HuH-7.5 (cell line): ENCODE measurements at regions not wholly inside any gene's neighbourhood (a gene's known extent, or its start where the extent isn't known, plus 50 kb on each side); places are given as distances from the start of the nearest gene placed in this dataset.

Experiments used
- DNase-seq: peaks from one replicate; pipeline ENCODE4 v3.0.0; 2011; ENCODE audit warnings: low spot score

- DNase-seq: no peak
These were observed 294.7 kb downstream of the FBXO15 start for GRCh38 chr18:73852789-73853549.

DNA sequence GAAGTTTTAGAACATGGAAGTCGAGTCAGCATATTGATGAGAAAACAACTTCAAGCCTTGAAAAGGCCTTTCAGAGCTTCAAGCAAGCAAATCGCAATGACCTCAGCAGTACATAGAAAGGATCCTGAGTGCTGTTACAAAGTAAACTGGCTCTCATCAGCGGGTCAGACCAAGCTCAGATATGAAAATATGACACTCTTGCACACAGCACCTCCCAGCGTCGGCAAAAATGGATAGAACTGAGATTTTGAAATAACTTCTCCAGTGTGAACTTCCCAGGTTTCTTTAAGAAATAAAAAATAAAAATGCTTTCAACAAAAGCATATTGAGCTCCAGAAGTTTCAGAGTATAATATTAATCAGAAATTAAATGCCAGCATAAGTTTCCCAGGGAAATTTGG, 296.9 kb downstream of the FBXO15 start:
- no peak for DNase-seq

GRCh38 chr18:73848656-73849055, 299.0 kb downstream of the FBXO15 start:
- no peak for DNase-seq

- DNase-seq: no peak
These were observed 304.2 kb downstream of the FBXO15 start for GRCh38 chr18:73843455-73843854.

DNA sequence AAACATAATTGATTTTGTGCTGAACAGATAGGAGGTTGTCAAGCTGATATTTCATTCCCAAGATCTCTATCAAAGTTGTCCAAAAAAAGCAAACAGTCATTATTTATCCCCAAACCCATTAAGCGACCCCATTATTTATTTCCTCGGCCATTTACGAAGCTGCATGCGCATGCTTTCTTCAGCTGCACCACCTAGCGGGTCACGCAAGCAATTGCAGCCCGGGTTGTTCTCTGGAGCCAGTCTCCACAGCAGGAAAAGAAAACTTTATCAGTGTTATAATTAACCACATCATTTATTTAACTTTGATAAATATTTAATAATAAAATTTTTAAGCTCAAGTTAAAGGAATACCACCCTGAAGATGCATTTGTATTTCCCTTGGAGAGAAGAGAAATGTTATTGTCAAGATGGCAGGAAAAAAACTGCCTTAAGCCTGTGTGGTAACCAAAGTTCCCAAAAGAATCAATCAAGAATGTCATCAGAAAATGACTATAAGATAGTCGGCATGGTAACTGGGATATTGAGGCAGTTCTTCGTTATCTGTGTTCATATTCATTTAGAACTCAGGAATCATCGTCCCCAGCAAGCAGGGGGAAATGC, 304.7 kb downstream of the FBXO15 start:
- DNase-seq: no peak

DNA sequence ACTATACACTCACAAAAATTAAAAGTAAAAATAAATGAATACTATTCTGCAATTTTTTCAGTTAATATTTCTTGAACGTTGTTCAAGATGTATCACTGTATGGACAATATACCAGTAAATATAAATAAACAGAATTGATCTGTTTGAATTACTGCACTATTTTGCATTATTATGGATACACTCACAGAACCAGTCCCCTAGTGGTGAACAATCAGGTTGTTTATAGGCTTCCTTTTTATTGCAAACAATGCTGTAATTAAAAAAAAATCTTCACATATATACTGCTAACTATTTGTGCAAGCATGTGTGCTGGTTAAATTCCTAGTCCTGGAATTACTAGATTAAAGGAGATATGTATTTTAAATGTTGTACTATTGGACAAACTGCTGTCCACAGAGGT, 306.0 kb downstream of the FBXO15 start:
- DNase-seq: no peak

GRCh38 chr18:73840319-73840945, 307.2 kb downstream of the FBXO15 start:
- no peak for DNase-seq

DNA sequence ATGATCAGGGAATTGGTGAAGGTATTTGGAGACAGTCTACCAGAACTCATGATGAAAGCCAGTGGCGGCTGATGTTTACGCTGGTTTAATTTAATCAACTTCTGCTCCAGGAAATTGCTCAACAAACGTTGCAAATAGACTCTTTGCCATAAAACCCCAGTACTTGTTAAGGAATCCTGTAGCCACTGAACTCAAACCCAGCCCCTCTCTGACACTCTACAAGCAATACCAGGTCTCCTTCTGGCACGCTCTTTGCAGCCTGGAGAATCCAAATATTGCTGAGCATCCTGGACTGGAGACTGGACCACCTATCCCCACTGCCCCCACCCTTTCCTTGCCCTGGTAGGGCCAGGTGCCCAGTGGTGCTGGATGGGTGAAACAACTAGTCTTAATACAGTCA, 308.2 kb downstream of the FBXO15 start:
- DNase-seq: no peak

- no peak for DNase-seq
These were observed 309.5 kb downstream of the FBXO15 start for GRCh38 chr18:73838107-73838506.

DNA sequence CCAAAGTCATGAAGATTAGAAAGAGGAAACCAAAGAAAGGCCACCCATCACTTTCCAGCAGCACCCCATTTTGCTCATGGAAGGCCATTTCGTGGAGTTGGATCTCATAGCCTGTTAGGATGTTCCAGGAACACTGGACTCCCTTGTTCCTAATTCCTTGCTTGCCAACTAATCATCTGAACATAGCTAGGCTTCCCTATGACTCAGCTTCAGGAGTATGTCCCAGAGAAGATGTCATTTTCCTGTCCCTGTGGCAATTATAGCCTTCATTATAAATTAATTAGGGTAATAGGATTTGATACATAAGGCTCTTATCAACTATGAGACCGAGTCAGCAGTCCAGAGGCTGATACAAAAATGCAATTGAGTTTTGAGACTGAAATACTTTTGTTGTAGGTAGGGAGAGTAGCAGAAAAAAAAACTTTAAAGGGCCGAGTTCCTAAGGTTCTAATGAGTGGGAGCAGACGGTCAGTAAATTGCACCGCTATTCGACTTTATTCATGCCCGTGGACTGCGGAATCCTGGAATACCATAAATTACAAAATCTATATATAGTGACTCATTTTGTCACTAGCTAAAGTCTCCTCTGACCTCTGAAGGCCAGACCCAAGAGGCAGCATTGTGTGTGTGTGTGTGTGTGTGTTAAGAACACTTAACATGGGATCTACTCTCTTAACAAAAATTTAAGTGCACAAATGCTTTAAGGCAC, 311.8 kb downstream of the FBXO15 start:
- DNase-seq: no peak

GRCh38 chr18:73835039-73835438, 312.6 kb downstream of the FBXO15 start:
- DNase-seq: no peak

DNA sequence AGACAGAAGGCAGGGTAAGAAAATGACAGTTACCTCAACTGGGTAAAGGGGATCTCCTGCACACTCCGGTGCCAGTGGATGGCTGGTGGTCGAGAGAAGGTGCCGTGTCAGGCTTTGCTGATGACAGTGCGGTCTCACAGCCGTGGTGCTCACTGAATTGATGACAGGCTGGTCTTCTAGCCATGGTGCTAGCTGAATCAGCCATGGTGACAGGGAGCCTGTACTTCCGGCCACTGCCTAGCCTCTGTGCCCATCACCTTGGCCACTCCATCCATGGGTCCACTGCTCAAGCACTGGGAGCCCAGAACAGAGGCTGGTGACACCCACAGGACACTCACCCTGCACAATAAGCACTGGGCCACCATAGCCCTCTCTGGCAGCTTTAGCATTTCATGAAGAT, 315.9 kb downstream of the FBXO15 start:
- DNase-seq: no peak

DNA sequence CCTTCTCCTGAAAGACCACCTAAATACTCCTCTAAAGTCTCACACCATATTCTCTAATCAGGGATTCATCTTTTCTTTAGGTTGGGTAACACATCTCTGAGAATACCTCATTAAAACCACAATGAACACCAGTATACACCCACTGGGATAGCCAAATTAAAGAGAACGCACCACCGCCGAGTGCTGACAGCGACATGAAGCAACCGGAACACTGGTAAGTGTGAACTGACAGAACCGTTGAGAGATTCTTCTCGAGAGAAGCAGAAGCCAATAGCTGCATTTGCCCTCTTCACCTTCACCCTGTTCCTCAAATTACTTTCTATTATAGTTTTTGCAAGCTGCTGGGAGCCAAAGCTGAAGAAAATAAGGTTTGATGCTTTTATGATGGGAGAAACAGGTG, 318.5 kb downstream of the FBXO15 start:
- no peak for DNase-seq

DNA sequence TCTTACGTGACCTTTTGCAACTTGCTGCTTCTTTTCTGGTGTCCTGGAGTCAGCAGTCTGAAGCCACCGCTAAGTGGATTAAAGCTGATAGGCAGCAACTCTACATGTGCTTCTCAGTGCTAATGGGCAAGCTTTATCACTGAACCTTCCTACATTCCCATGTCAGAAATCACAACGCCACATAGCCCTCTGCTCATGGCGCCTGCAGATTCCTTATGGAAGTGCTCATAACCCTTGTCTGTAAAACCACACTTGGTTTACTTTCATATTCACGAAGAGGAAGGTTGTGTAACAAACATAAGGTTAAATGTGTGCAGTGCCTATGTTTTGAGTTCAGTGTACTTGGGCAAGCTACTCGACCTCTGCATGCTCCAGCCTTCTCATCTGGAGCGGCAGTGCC, 319.8 kb downstream of the FBXO15 start:
- no peak for DNase-seq

DNA sequence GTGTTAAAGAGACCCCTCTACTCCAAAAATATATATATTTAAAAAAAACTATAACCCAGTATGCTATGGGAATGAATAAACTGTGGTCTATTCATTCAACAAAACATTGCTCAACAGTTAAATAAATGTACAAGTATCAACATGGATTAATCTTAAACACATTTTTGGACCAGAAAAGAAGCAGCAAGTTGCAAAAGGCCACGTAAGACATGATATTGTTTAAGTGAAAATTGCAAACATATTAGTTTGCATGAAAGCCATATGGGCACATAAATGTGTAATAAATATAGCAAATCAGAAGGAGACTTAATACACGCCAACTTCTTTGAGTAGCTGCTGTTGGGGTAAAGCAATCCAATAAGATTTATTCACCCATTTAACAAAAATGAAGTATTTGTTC, 321.5 kb downstream of the FBXO15 start:
- no peak for DNase-seq

DNA sequence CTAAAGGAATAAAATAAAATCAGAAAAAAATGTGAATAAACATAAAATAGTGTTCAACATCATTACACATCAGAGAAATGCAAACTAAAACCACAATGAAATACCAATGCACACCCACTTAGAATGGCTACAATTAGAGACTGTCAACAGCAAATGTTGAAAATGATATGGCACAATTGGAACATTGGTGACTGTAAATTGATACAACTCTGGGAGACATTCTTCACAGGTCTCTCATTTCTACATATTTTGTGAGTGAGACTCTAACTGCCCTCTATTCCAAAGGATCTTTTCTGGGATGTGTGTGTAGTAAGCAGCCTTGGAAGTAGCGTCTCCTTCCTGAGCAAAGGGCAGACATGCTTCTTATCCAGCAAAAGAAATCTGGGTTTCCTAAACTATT, 323.0 kb downstream of the FBXO15 start:
- DNase-seq: no peak

GRCh38 chr18:73812423-73812822, 335.2 kb downstream of the FBXO15 start:
- DNase-seq: no peak

GRCh38 chr18:73807551-73808192, 340.0 kb downstream of the FBXO15 start:
- no peak for DNase-seq

GRCh38 chr18:73805991-73806390, 341.6 kb downstream of the FBXO15 start:
- DNase-seq: no peak

DNA sequence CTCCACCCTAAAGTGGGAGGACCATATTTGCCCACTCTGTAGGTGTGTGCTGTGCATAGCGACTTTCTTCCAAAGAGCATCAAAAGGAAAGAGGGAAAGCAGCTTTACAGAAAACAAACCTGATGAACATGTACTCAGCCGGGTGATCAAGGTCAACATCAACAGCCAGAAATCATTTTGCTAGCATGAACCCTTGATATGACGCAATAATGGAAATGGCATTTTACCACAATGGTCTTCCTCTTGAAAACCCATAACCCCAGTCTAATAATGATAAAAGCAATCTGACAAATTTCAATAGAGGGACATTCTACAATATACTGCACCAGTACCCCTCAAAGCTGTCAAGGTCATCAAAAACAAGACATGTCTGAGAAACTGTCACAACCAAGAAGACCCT, 350.2 kb downstream of the FBXO15 start:
- DNase-seq: no peak

DNA sequence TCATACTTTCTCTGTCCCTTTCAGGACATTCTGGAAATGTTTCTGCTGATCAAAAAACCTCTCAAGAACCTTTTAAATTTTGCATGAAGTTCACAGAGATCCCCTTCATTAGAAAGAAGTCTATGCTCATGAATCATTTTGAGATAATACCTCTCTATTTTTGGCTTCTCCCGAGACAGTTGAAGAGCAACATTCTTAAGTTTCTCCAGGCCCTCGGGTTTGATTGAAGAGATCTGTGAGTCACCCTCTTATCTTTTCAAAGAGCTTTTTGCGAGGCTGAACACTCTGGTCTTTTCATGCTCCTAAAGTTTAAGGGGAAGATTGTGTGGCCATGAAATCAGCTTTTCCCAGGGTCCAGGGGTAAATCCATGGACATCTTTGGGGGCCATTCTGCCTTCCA, 354.2 kb downstream of the FBXO15 start:
- no peak for DNase-seq

DNA sequence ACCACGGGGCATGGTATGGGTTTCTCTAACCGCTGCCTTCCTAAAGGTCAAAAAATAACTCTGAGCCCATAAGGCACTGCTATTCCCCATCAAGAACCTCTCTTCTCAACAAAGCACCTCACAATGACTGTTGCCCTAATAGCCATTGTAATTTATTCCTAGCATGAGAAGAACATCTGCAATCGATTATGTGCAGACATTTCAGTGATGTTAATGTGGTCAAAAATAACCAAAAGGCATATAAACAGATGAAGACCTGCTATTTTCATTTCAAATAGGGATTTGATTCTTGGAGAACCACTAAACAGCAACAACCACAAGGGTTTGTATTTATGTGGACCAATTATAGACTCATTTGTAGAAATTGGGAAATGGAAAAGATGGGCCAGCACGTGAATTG, 356.6 kb downstream of the FBXO15 start:
- no peak for DNase-seq
